ENCODE measurements at regions not wholly inside any gene's neighbourhood (a gene's known extent, or its start where the extent isn't known, plus 50 kb on each side); places are given as distances from the start of the nearest gene placed in this dataset.

DNA sequence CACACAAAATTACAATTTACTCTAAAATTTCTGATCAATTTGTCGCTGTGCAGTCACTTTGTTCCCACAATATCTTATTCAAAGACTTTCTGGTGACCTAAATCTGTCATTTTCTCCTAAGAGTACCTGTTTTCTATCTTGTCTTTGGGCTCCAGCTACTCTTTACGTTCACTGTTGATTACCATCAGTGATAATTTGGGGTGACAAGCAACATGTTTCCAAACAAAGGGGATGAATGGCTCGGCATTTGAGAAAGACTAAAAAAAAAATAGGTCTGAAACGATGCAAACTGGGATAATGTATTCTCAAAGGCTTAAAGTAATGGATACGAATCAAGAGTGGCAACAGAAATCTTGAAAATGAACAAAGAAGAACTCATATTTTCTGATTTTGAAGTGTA, 205.2 kb upstream of the DAB2 start:
- H3K27me3 ChIP-seq = no peaks in the 10 kb centered on the region
- no peak overlapping the region for H3K27ac ChIP-seq
- no peaks in the 10 kb centered on the region for H3K36me3 ChIP-seq
- no peaks in the 10 kb centered on the region for H3K4me1 ChIP-seq
- no peak for DNase-seq (ENCODE audit: low spot score)
- no peak overlapping the region for H3K4me3 ChIP-seq
- TF ChIP-seq, protein P1, sequence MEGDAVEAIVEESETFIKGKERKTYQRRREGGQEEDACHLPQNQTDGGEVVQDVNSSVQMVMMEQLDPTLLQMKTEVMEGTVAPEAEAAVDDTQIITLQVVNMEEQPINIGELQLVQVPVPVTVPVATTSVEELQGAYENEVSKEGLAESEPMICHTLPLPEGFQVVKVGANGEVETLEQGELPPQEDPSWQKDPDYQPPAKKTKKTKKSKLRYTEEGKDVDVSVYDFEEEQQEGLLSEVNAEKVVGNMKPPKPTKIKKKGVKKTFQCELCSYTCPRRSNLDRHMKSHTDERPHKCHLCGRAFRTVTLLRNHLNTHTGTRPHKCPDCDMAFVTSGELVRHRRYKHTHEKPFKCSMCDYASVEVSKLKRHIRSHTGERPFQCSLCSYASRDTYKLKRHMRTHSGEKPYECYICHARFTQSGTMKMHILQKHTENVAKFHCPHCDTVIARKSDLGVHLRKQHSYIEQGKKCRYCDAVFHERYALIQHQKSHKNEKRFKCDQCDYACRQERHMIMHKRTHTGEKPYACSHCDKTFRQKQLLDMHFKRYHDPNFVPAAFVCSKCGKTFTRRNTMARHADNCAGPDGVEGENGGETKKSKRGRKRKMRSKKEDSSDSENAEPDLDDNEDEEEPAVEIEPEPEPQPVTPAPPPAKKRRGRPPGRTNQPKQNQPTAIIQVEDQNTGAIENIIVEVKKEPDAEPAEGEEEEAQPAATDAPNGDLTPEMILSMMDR (IDR thresholded peaks at IDR 0.05) = no peak
- no peaks in the 10 kb centered on the region for H3K9me3 ChIP-seq

DNA sequence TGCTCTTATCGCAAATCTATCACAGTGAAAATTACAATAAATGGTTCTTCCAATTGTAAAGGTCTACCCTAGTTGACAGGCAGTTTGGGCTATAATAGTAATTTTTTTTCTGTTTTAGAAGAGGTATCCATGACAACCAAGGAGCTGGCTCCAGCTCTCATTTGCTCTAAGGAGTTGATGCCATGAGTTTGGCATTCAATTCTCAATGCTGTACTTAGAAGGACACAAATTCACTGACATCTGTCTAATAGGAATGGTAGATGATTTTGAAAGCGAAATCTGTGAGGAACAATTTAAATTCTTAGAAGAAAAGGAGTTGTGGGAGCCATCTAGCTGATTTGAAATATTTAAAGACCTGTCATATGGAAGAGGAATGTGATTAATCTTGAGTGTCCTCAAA, 203.6 kb upstream of the DAB2 start:
- no peak for DNase-seq (ENCODE audit: low spot score)
- Histone ChIP-seq H3K4me1 (no peaks in the 10 kb centered on the region), H3K9me3 (no peaks in the 10 kb centered on the region), H3K36me3 (no peaks in the 10 kb centered on the region), H3K4me3 (no peak overlapping the region), H3K27ac (no peak overlapping the region), H3K27me3 (no peaks in the 10 kb centered on the region)
- TF ChIP-seq, protein P1 (IDR thresholded peaks at IDR 0.05) = no peak

DNA sequence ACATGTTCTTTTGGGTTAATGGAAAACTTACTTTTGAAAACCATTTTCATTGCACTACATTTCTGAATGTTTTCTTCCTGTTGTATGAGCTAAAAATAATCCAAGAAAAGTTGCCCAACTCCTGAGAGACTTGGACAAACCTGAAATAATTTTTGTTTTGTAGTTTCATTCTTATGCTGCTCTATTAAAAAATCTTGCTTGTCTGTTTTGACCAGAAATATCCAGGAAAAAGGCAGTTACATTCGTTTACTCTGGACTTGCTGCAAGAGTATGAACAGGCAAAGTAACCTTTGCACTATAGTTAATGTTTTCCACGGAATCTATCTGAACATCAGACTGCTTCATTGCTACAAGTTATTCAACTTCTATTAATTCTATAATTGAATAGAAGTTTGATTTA, 200.1 kb upstream of the DAB2 start:
- Histone ChIP-seq H3K27me3 (no peaks in the 10 kb centered on the region), H3K27ac (no peak overlapping the region), H3K4me1 (no peaks in the 10 kb centered on the region), H3K4me3 (no peak overlapping the region), H3K9me3 (no peaks in the 10 kb centered on the region), H3K36me3 (no peaks in the 10 kb centered on the region)
- DNase-seq (ENCODE audit: low spot score) = no peak
- TF ChIP-seq, protein P1 (IDR thresholded peaks at IDR 0.05) = no peak

DNA sequence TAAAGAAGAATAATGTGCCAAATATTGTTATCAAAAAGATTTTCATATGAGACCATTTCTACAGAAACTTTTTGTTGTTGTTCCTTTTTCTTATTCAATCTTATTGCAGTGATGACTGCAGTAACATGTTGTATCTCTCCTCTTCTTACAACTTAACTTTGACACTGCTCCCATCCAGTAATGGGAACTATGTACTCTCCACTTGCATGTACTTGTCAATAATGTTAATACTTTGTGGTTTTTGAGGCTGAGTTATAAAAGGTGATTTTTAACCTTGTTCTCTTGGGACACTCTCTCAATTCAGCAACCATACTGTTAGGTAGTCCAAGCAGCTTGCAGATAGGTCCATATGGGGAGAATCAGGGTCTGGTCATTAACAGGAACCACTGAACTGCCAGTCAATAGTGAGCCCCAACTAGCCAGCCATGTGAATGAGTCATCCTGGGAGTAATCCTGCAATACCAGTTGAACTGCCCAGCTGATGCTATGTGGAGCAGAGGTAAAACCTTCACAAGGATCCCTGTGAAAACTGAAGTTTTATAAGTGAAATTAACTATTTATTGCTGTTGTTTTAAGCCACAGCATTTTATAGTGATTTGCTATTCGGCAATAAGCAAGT, 199.6 kb upstream of the DAB2 start:
- H3K27me3 ChIP-seq = no peaks in the 10 kb centered on the region
- no peaks in the 10 kb centered on the region for H3K4me1 ChIP-seq
- TF ChIP-seq, protein P1 (IDR thresholded peaks at IDR 0.05) = no peak
- no peaks in the 10 kb centered on the region for H3K9me3 ChIP-seq
- H3K27ac ChIP-seq = no peak overlapping the region
- no peak overlapping the region for H3K4me3 ChIP-seq
- no peaks in the 10 kb centered on the region for H3K36me3 ChIP-seq
- DNase-seq (ENCODE audit: low spot score) = no peak

DNA sequence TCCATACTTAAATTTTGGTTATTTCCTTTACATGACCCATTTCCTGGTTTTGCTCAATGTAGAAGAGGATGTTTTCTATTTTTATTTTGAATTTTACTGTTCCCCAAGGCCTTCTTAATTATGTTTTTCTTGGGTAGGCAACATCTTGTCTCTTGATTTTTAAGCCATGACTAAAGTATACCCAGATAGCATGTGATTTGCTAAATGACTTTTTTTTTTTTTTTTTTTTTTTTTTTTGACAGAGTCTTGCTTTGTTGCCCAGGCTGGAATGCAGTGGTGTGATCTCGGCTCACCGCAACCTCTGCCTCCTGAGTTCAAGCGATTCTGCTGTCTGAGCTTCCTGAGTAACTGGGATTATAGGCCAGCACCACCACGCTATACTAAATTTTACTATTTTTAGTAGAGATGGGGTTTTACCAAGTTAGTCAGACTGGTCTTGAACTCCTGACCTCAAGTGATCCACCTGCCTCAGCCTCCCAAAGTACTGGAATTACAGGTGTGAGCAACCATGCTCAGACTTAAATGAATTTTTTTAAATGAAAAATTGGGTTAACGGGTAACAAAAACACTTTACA, 198.6 kb upstream of the DAB2 start:
- TF ChIP-seq, protein P1 (IDR thresholded peaks at IDR 0.05) = no peak
- DNase-seq (ENCODE audit: low spot score) = no peak
- no peaks in the 10 kb centered on the region for H3K36me3 ChIP-seq
- H3K27me3 ChIP-seq = no peaks in the 10 kb centered on the region
- no peak overlapping the region for H3K4me3 ChIP-seq
- H3K27ac ChIP-seq = no peak overlapping the region
- H3K4me1 ChIP-seq = no peaks in the 10 kb centered on the region
- no peaks in the 10 kb centered on the region for H3K9me3 ChIP-seq

DNA sequence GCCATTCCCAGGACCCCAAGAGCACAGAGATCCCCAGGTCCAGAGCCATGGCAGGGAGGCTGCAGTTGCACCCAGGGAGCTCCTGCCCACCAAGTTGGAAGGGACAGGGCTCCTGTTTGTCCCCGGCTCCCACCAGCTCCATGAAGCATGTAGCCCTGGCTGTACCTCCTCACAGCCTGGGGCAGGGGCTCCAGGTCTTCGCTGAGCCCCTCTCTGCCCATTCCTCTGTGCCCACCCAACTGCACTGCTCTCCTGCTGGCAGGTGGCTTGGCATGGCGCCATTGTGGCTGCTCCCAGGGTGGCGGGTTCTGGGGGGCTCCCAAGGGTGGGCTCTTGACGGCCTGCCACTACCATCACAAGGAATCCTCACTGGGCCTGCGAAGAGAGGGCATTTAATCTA, 197.5 kb upstream of the DAB2 start:
- Histone ChIP-seq H3K4me3 (no peak overlapping the region), H3K27ac (no peak overlapping the region), H3K36me3 (no peaks in the 10 kb centered on the region), H3K9me3 (no peaks in the 10 kb centered on the region), H3K27me3 (no peaks in the 10 kb centered on the region), H3K4me1 (no peaks in the 10 kb centered on the region)
- TF ChIP-seq, protein P1 (IDR thresholded peaks at IDR 0.05) = no peak
- no peak for DNase-seq (ENCODE audit: low spot score)

Data from right atrium auricular region (tissue), 2 donors.